ENCODE measurements at regions not wholly inside any gene's neighbourhood (a gene's known extent, or its start where the extent isn't known, plus 50 kb on each side); places are given as distances from the start of the nearest gene placed in this dataset.

DNA sequence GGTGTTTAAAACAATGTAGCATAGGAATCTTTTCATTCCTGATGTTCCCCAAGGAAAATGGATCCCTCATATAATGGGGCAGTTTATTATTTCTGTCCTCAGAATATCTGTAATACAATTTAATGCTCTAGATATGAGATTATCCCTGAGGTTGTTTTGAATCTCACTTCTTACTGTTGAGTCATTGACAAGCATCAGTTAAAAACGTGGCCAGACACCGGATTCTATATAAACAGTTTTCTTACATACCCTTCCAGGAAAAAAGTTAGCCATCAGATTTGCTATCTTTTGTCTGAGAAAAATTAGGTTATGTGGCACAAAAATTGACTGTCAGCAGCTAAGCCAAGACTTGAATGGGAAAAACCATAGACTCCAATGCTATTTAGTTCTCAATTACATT is 539.8 kb upstream of the CELF2 start:
- TF ChIP-seq, protein P1, sequence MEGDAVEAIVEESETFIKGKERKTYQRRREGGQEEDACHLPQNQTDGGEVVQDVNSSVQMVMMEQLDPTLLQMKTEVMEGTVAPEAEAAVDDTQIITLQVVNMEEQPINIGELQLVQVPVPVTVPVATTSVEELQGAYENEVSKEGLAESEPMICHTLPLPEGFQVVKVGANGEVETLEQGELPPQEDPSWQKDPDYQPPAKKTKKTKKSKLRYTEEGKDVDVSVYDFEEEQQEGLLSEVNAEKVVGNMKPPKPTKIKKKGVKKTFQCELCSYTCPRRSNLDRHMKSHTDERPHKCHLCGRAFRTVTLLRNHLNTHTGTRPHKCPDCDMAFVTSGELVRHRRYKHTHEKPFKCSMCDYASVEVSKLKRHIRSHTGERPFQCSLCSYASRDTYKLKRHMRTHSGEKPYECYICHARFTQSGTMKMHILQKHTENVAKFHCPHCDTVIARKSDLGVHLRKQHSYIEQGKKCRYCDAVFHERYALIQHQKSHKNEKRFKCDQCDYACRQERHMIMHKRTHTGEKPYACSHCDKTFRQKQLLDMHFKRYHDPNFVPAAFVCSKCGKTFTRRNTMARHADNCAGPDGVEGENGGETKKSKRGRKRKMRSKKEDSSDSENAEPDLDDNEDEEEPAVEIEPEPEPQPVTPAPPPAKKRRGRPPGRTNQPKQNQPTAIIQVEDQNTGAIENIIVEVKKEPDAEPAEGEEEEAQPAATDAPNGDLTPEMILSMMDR (IDR thresholded peaks at IDR 0.05) = no peak
- TF ChIP-seq POLR2A (IDR thresholded peaks at IDR 0.05) = no peak

Measured in thyroid gland (tissue), 4 donors.